ENCODE measurements at regions not wholly inside any gene's neighbourhood (a gene's known extent, or its start where the extent isn't known, plus 50 kb on each side); places are given as distances from the start of the nearest gene placed in this dataset.
"Not testable (repeated sequence)": the region's sequence is repeated elsewhere in the genome, so short reads cannot be mapped to it uniquely, and the experiment has no call there.

DNA sequence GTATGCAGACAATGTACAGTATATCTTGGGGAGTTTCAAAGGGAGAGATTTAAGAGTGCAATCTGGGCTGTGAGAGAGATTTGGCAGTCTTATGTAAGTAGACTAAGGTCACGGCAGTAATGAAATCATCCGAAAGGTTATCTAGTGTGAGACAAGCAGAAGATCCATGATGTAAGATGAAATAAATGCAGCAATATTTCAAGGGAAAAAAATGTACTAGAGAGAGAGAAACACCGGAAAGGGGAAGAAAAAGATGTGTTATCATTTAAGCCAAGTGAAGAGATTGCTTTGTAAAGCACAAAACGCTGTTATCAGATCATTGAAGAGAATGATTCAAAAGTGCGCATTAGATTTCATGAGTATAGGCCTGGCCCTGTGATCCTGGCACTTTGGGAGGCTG is 88.4 kb upstream of the GUCY1A1 start (continued):
- TF ChIP-seq, protein P1, sequence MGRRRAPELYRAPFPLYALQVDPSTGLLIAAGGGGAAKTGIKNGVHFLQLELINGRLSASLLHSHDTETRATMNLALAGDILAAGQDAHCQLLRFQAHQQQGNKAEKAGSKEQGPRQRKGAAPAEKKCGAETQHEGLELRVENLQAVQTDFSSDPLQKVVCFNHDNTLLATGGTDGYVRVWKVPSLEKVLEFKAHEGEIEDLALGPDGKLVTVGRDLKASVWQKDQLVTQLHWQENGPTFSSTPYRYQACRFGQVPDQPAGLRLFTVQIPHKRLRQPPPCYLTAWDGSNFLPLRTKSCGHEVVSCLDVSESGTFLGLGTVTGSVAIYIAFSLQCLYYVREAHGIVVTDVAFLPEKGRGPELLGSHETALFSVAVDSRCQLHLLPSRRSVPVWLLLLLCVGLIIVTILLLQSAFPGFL (CRISPR knock-in tag; IDR thresholded peaks at IDR 0.05): no peak
- TF ChIP-seq SIX5 (IDR thresholded peaks at IDR 0.05; ENCODE audit: borderline replicate concordance in 1 of 2, insufficient read depth in 1 of 2, low read depth in 1 of 2, low read length in 2 of 2) (no peak), BHLHE40 (IDR thresholded peaks at IDR 0.05; ENCODE audit: low read length) (no peak), ZNF24 (IDR thresholded peaks at IDR 0.05) (no peak), HMG20A (CRISPR knock-in tag; conservative IDR thresholded peaks at IDR 0.05) (no peak), ZFX (CRISPR knock-in tag; IDR thresholded peaks at IDR 0.05) (no peak), DMBX1 (CRISPR knock-in tag; IDR thresholded peaks at IDR 0.05; ENCODE audit: borderline replicate concordance) (no peak), POLR2B (IDR thresholded peaks at IDR 0.05; ENCODE audit: low read depth, partially characterized antibody) (no peak)
- TF ChIP-seq, protein P2, sequence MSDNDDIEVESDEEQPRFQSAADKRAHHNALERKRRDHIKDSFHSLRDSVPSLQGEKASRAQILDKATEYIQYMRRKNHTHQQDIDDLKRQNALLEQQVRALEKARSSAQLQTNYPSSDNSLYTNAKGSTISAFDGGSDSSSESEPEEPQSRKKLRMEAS (CRISPR knock-in tag; IDR thresholded peaks at IDR 0.05): no peak
- TF ChIP-seq, protein P3, sequence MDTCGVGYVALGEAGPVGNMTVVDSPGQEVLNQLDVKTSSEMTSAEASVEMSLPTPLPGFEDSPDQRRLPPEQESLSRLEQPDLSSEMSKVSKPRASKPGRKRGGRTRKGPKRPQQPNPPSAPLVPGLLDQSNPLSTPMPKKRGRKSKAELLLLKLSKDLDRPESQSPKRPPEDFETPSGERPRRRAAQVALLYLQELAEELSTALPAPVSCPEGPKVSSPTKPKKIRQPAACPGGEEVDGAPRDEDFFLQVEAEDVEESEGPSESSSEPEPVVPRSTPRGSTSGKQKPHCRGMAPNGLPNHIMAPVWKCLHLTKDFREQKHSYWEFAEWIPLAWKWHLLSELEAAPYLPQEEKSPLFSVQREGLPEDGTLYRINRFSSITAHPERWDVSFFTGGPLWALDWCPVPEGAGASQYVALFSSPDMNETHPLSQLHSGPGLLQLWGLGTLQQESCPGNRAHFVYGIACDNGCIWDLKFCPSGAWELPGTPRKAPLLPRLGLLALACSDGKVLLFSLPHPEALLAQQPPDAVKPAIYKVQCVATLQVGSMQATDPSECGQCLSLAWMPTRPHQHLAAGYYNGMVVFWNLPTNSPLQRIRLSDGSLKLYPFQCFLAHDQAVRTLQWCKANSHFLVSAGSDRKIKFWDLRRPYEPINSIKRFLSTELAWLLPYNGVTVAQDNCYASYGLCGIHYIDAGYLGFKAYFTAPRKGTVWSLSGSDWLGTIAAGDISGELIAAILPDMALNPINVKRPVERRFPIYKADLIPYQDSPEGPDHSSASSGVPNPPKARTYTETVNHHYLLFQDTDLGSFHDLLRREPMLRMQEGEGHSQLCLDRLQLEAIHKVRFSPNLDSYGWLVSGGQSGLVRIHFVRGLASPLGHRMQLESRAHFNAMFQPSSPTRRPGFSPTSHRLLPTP (IDR thresholded peaks at IDR 0.05; ENCODE audit: borderline replicate concordance, extremely low read depth, insufficient read length): no peak
- TF ChIP-seq, protein P4, sequence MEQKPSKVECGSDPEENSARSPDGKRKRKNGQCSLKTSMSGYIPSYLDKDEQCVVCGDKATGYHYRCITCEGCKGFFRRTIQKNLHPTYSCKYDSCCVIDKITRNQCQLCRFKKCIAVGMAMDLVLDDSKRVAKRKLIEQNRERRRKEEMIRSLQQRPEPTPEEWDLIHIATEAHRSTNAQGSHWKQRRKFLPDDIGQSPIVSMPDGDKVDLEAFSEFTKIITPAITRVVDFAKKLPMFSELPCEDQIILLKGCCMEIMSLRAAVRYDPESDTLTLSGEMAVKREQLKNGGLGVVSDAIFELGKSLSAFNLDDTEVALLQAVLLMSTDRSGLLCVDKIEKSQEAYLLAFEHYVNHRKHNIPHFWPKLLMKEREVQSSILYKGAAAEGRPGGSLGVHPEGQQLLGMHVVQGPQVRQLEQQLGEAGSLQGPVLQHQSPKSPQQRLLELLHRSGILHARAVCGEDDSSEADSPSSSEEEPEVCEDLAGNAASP (IDR thresholded peaks at IDR 0.05): no peak

DNA sequence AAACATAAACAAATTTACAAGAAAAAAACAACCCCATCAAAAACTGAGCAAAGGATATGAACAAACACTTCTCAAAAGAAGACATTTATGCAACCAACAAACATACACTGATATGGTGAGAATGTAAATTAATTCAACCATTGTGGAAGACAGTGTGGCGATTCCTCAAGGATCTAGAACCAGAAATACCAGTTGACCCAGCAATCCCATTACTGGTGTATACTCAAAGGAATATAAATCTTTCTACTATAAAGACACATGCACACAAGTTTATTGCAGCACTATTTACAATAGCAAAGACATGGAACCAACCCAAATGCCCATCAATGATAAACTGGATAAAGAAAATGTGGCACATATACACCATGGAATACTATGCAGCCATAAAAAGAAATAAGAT is 92.3 kb upstream of the GUCY1A1 start:
- H3K36me3 ChIP-seq (ENCODE audit: control insufficient read depth, insufficient read depth, low read length); FAIRE-seq; ATAC-seq; CTCF ChIA-PET (ENCODE audit: low intra/inter-chr PET ratio); H3K9me1 ChIP-seq (ENCODE audit: control insufficient read depth, insufficient read depth, low read length); H3K9me3 ChIP-seq (replicated peaks; ENCODE audit: control insufficient read depth, insufficient read depth, low read depth, low read length); DNase-seq (ENCODE audit: extremely low read depth in 1 of 4, low spot score in 3 of 4); H3K9ac ChIP-seq (ENCODE audit: insufficient read depth in 1 of 2, low read depth in 2 of 2, low read length in 2 of 2); H3K4me3 ChIP-seq; H4K20me1 ChIP-seq (replicated peaks; ENCODE audit: control insufficient read depth, insufficient read depth, low read length); H3K27ac ChIP-seq (ENCODE audit: extremely low read depth, low read depth, low read length); POLR2A ChIA-PET; H3K4me1 ChIP-seq (replicated peaks in 1 of 2; ENCODE audit: control insufficient read depth in 2 of 2, insufficient read depth in 2 of 2, low read length in 2 of 2); H2AFZ ChIP-seq (ENCODE audit: low read depth, low read length); BruUV-seq (replicated peaks); H3K79me2 ChIP-seq (ENCODE audit: control insufficient read depth, insufficient read depth, low read length); in situ Hi-C loops (cut with MboI); H3K4me2 ChIP-seq (ENCODE audit: insufficient read depth, low read length); intact Hi-C loops (cut with micrococcal nuclease); H3K27me3 ChIP-seq (ENCODE audit: control insufficient read depth in 2 of 2, insufficient read depth in 2 of 2, low read length in 2 of 2): not testable (repeated sequence)
- 0% methylated on average over 1 of the region's 1 CpG for WGBS (ENCODE audit: insufficient coverage, low coverage, missing lambda C conversion rate)

Measured in K562 (cell line).